BE2C (cell line): ENCODE measurements at regions not wholly inside any gene's neighbourhood (a gene's known extent, or its start where the extent isn't known, plus 50 kb on each side); places are given as distances from the start of the nearest gene placed in this dataset.

Source experiments
- DNase-seq: peaks from one replicate; pipeline ENCODE4 v3.0.0-alpha.2; 2020
- H3K27me3 ChIP-seq: fragments of 250-450 bp; sonication (Bioruptor Pico); 2 replicates; pipeline ENCODE4 v1.5.1; 2020; ENCODE audit warnings: mild to moderate bottlenecking
- H3K36me3 ChIP-seq: fragments of 250-450 bp; sonication (Bioruptor Pico); 2 replicates; pipeline ENCODE4 v1.5.1; 2020; ENCODE audit warnings: mild to moderate bottlenecking
- H3K4me1 ChIP-seq: fragments of 250-450 bp; sonication (Bioruptor Pico); 2 replicates; pipeline ENCODE4 v1.5.1; 2020
- H3K4me3 ChIP-seq: 2 replicates; pipeline ENCODE4 v1.5.1; 2011; ENCODE audit warnings: low read depth, low read length
- H3K9me3 ChIP-seq: fragments of 250-450 bp; sonication (Bioruptor Pico); 2 replicates; pipeline ENCODE4 v1.5.1; 2020
- CTCF ChIP-seq: IDR thresholded peaks from 2 replicates; pipeline ENCODE4 v1.5.1; 2012; ENCODE audit warnings: mild to moderate bottlenecking, low read depth, low read length

GRCh38 chr12:114794049-114794558 is 110.1 kb upstream of the TBX3 start:
- Histone ChIP-seq H3K4me1 (no peaks in the 10 kb centered on the region), H3K4me3 (no peak overlapping the region), H3K27me3 (no peaks in the 10 kb centered on the region), H3K9me3 (no peaks in the 10 kb centered on the region), H3K36me3 (no peaks in the 10 kb centered on the region)
- TF ChIP-seq CTCF: no peak
- no peak for DNase-seq

GRCh38 chr12:114790276-114790675 is 106.3 kb upstream of the TBX3 start:
- no peaks in the 10 kb centered on the region for H3K9me3 ChIP-seq
- no peak for TF ChIP-seq CTCF

GRCh38 chr12:114789821-114790220 is 105.8 kb upstream of the TBX3 start:
- H3K27me3 ChIP-seq: no peaks in the 10 kb centered on the region
- no peak for TF ChIP-seq CTCF
- no peak for DNase-seq
- H3K9me3 ChIP-seq: no peaks in the 10 kb centered on the region
- H3K36me3 ChIP-seq: no peaks in the 10 kb centered on the region
- no peaks in the 10 kb centered on the region for H3K4me1 ChIP-seq
- no peak overlapping the region for H3K4me3 ChIP-seq

More at GRCh38 chr12:114790276-114790675, 106.3 kb upstream of the TBX3 start:
- no peak overlapping the region for H3K4me3 ChIP-seq
- no peaks in the 10 kb centered on the region for H3K27me3 ChIP-seq
- H3K4me1 ChIP-seq: no peaks in the 10 kb centered on the region
- no peaks in the 10 kb centered on the region for H3K36me3 ChIP-seq
- DNase-seq: no peak

- no peak for DNase-seq
- H3K27me3 ChIP-seq: no peaks in the 10 kb centered on the region
- H3K4me1 ChIP-seq: no peaks in the 10 kb centered on the region
- no peaks in the 10 kb centered on the region for H3K36me3 ChIP-seq
- no peak for TF ChIP-seq CTCF
- no peaks in the 10 kb centered on the region for H3K9me3 ChIP-seq
- no peak overlapping the region for H3K4me3 ChIP-seq
Observed at GRCh38 chr12:114789276-114789675, 105.3 kb upstream of the TBX3 start.

GRCh38 chr12:114784526-114784925 is 100.6 kb upstream of the TBX3 start:
- TF ChIP-seq CTCF: no peak
- Histone ChIP-seq H3K4me1 (no peaks in the 10 kb centered on the region), H3K27me3 (no peaks in the 10 kb centered on the region), H3K4me3 (no peak overlapping the region), H3K9me3 (no peaks in the 10 kb centered on the region; the same call in 1 of the 2 replicates), H3K36me3 (no peaks in the 10 kb centered on the region)
- DNase-seq: no peak

- Histone ChIP-seq H3K27me3 (no peaks in the 10 kb centered on the region), H3K4me3 (no peak overlapping the region), H3K4me1 (no peaks in the 10 kb centered on the region), H3K9me3 (no peaks in the 10 kb centered on the region; the same call in 1 of the 2 replicates), H3K36me3 (no peaks in the 10 kb centered on the region)
- no peak for TF ChIP-seq CTCF
- DNase-seq: no peak
Observed at GRCh38 chr12:114783089-114783618, 99.2 kb upstream of the TBX3 start.
